ENCODE measurements at regions not wholly inside any gene's neighbourhood (a gene's known extent, or its start where the extent isn't known, plus 50 kb on each side); places are given as distances from the start of the nearest gene placed in this dataset.
"Not testable (repeated sequence)": the region's sequence is repeated elsewhere in the genome, so short reads cannot be mapped to it uniquely, and the experiment has no call there.

- peaks cover 0 to 3% of the 10 kb centered on the region in 2 donors for H3K4me1 ChIP-seq (replicated peaks in 1 of 2)
- 0 to 25% (median 11%) methylated on average over 4 to 14 of the region's 14 CpGs for WGBS, 10 experiments
- in situ Hi-C loops (cut with MboI; ENCODE audit: low pct_unique_long_range_greater_than_20kb in 2 of 9, low sequenced_read_pairs in 9 of 9, unreplicated experiment in 9 of 9), result no loop called here
- H3K4me3 ChIP-seq, result peak overlapping the region in 2 of 5 donors; percentile 32 to 41
- no peak overlapping the region for H3K27ac ChIP-seq
- ATAC-seq (replicated peaks in 6 of 8), result peak in 1 of 8 experiments; percentile 6
These were observed 194.2 kb upstream of the ZNF184 start for GRCh38 chr6:27667016-27667656.

DNA sequence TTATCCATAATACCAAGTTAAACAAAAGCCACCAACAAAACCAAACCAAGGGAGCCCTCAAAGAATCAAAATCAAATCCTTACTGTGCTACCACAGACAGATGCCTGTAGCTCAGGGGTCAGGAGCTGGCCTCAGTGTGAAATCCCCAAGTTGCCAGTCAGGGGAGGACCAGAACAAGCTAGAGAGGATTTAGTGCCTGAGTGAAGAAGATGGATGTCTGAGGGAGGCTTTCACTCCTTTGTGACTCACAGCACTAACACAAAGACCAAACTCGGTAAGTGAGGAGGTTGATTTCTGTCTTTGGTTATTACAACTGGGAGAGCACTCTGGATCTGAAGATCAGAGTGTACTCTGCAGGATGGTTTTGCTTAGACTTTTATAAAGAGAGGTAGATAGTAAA is 189.9 kb upstream of the ZNF184 start:
- in situ Hi-C loops (cut with MboI; ENCODE audit: low pct_unique_long_range_greater_than_20kb in 2 of 9, low sequenced_read_pairs in 9 of 9, unreplicated experiment in 9 of 9), result no loop called here
- H3K4me3 ChIP-seq, result no peak overlapping the region
- no peaks in the 10 kb centered on the region for H3K4me1 ChIP-seq (replicated peaks in 1 of 2)
- no peak overlapping the region for H3K27ac ChIP-seq
- WGBS, 10 experiments, result 0 to 33% (median 0%) methylated on average over 1 of the region's 1 CpG; no CpG with 5 or more reads in 3 of the 10 experiments
- ATAC-seq (replicated peaks in 6 of 8), result peak in 5 of 8 experiments; percentile 11 to 76 (median 39)

DNA sequence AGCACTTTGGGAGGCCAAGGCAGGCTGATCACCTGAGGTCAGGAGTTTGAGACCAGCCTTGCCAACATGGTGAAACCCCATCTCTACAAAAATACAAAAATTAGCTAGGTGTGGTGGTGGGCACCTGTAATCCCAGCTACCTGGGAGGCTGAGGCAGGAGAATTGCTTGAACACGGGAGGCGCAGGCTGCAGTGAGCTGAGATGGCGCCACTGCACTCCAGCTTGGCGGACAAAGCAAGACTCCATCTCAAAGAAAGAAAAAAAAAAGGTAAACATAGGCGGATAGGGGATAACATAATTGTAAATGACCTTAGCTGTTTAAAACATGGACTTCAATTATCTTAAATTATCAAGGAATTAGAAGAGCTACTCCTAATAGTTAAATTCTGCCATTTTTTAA is 189.3 kb upstream of the ZNF184 start:
- not testable (repeated sequence) for ATAC-seq (replicated peaks in 6 of 8); H3K4me3 ChIP-seq
- WGBS, 10 experiments, result 7 to 100% (median 91%) methylated on average over 2 to 5 of the region's 5 CpGs

GRCh38 chr6:27653143-27653825 is 180.4 kb upstream of the ZNF184 start:
- in situ Hi-C loops (cut with MboI; ENCODE audit: low pct_unique_long_range_greater_than_20kb in 2 of 9, low sequenced_read_pairs in 9 of 9, unreplicated experiment in 9 of 9); H3K4me3 ChIP-seq; H3K27ac ChIP-seq; ATAC-seq (replicated peaks in 6 of 8); H3K4me1 ChIP-seq (replicated peaks in 1 of 2): not testable (repeated sequence)
- WGBS, 10 experiments, result no CpG with 5 or more reads among the region's 60 CpGs

More for the DNA sequence above, 189.3 kb upstream of the ZNF184 start:
- H3K27ac ChIP-seq; H3K4me1 ChIP-seq (replicated peaks in 1 of 2); in situ Hi-C loops (cut with MboI; ENCODE audit: low pct_unique_long_range_greater_than_20kb in 2 of 9, low sequenced_read_pairs in 9 of 9, unreplicated experiment in 9 of 9): not testable (repeated sequence)

- ATAC-seq (replicated peaks in 6 of 8), result peak in 5 of 8 experiments; percentile 35 to 69 (median 58)
- in situ Hi-C loops (cut with MboI; ENCODE audit: low pct_unique_long_range_greater_than_20kb in 2 of 9, low sequenced_read_pairs in 9 of 9, unreplicated experiment in 9 of 9), result no loop called here
- peak overlapping the region; percentile 18 to 33 (median 26) for H3K4me3 ChIP-seq
- no peak overlapping the region for H3K27ac ChIP-seq
- H3K4me1 ChIP-seq (replicated peaks in 1 of 2), result no peaks in the 10 kb centered on the region
- WGBS, 10 experiments, result 0 to 33% (median 10%) methylated on average over 1 to 5 of the region's 7 CpGs; no CpG with 5 or more reads in 2 of the 10 experiments
These were observed 178.4 kb upstream of the ZNF184 start for GRCh38 chr6:27651371-27651732.

DNA sequence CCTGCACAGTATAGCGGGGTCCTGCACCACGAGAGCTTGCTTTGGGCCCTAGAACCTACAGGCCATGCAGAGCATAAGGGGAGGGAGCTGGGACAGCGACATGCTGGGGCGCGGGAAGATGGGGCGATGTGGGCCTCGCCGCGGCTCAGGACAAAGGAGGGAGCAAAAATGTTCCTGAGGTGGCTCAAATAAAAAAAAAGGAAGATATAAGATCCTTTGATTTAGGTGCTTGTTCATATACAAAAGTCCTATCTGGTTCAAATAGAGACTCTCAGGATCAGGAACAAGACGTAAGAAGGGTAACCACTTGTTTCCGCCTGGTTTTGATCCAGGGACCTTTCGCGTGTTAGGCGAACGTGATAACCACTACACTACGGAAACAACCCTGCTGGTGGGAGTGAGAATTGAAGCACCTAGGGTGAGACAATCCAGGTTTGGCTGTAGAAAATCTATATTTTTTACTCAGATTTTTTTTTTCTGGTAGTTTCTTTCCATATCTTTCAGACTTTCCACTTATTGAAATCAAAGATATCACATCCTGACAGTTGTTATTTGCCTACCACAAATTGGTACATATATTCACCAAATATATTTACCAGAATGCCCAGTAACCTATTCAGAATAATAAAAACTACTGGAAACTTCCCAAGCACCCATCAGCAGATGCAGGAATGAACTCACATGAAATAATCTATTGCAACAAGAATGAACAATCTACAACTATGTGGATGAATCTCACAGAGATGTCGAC is 177.9 kb upstream of the ZNF184 start:
- in situ Hi-C loops (cut with MboI; ENCODE audit: low pct_unique_long_range_greater_than_20kb in 2 of 9, low sequenced_read_pairs in 9 of 9, unreplicated experiment in 9 of 9), result no loop called here
- Histone ChIP-seq H3K4me1 (replicated peaks in 1 of 2) (no peaks in the 10 kb centered on the region), H3K4me3 (peak overlapping the region; percentile 18 to 33 (median 26)), H3K27ac (no peak overlapping the region)
- ATAC-seq (replicated peaks in 6 of 8), result peak; percentile 36 to 98 (median 90)
- 0 to 36% (median 12%) methylated on average over 1 to 17 of the region's 17 CpGs for WGBS, 10 experiments

DNA sequence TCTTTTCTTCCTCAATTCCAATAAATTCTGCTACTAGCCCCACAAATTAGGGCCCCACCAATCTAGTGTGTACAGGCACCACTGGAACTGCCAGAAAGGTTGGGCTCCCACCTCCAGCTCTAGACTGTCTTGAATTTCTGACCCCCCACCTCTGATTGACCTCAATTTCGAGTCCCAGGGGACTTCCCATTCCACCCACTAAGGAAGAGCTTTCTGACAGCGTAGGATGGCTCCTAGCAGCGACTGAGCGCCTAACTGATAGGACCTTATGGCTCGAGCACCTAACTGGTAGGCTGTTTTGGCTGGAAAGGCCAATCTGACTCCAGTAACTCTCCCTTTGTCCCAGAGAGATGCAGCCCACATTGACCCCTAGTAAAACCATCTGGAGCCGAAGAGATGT is 171.6 kb upstream of the ZNF184 start:
- Histone ChIP-seq H3K4me3 (no peak overlapping the region), H3K4me1 (replicated peaks in 1 of 2) (no peaks in the 10 kb centered on the region), H3K27ac (no peak overlapping the region)
- no peak for ATAC-seq (replicated peaks in 6 of 8)
- 0 to 80% (median 47%) methylated on average over 1 to 6 of the region's 6 CpGs; no CpG with 5 or more reads in 2 of the 10 experiments for WGBS, 10 experiments
- in situ Hi-C loops (cut with MboI; ENCODE audit: low pct_unique_long_range_greater_than_20kb in 2 of 9, low sequenced_read_pairs in 9 of 9, unreplicated experiment in 9 of 9), result no loop called here

GRCh38 chr6:27642744-27643456 is 170.0 kb upstream of the ZNF184 start:
- in situ Hi-C loops (cut with MboI; ENCODE audit: low pct_unique_long_range_greater_than_20kb in 2 of 9, low sequenced_read_pairs in 9 of 9, unreplicated experiment in 9 of 9), result no loop called here
- H3K27ac ChIP-seq, result no peak overlapping the region
- 14 to 100% (median 74%) methylated on average over 1 to 11 of the region's 12 CpGs for WGBS, 10 experiments
- ATAC-seq (replicated peaks in 6 of 8), result no peak
- H3K4me3 ChIP-seq, result no peak overlapping the region
- no peaks in the 10 kb centered on the region for H3K4me1 ChIP-seq (replicated peaks in 1 of 2)

DNA sequence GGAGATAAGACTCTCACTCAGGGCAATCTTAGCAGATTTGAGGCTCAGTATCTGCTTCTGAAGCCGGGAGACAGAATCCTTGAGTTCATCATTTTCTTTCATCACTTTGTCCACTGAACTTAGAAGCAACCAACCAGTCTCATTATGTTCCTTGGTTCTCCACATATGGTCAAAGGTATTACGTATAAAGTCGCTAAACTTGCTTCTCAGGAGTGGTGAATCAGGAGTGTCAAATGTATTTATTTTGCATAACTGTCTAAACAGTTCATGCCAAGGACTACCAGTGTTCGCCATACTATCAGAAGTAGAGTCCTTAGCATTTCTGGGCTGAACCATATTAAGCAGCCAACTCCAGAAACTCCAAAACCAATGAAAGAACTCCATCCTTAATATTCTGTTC is 163.0 kb upstream of the ZNF184 start:
- H3K4me3 ChIP-seq; in situ Hi-C loops (cut with MboI; ENCODE audit: low pct_unique_long_range_greater_than_20kb in 2 of 9, low sequenced_read_pairs in 9 of 9, unreplicated experiment in 9 of 9); H3K4me1 ChIP-seq (replicated peaks in 1 of 2); H3K27ac ChIP-seq; ATAC-seq (replicated peaks in 6 of 8): not testable (repeated sequence)
- WGBS, 10 experiments, result 15 to 92% (median 67%) methylated on average over 1 to 4 of the region's 4 CpGs; no CpG with 5 or more reads in 1 of the 10 experiments

- H3K4me1 ChIP-seq (replicated peaks in 1 of 2); in situ Hi-C loops (cut with MboI; ENCODE audit: low pct_unique_long_range_greater_than_20kb in 2 of 9, low sequenced_read_pairs in 9 of 9, unreplicated experiment in 9 of 9); H3K4me3 ChIP-seq; H3K27ac ChIP-seq: not testable (repeated sequence)
- 0 to 100% (median 72%) methylated on average over 2 to 4 of the region's 4 CpGs for WGBS, 10 experiments
- ATAC-seq (replicated peaks in 6 of 8), result peak in 1 of 8 experiments; percentile 10
These were observed 160.3 kb upstream of the ZNF184 start for GRCh38 chr6:27633221-27633688.

- Histone ChIP-seq H3K27ac (no peak overlapping the region), H3K4me1 (replicated peaks in 1 of 2) (no peaks in the 10 kb centered on the region), H3K4me3 (peak overlapping the region; percentile 53 to 85 (median 73))
- in situ Hi-C loops (cut with MboI; ENCODE audit: low pct_unique_long_range_greater_than_20kb in 2 of 9, low sequenced_read_pairs in 9 of 9, unreplicated experiment in 9 of 9), result no loop called here
- WGBS, 10 experiments, result 20 to 100% (median 100%) methylated on average over 1 of the region's 1 CpG; no CpG with 5 or more reads in 5 of the 10 experiments
- ATAC-seq (replicated peaks in 6 of 8), result peak in 7 of 8 experiments; percentile 37 to 55 (median 50)
These were observed 158.7 kb upstream of the ZNF184 start for GRCh38 chr6:27631609-27631916.

DNA sequence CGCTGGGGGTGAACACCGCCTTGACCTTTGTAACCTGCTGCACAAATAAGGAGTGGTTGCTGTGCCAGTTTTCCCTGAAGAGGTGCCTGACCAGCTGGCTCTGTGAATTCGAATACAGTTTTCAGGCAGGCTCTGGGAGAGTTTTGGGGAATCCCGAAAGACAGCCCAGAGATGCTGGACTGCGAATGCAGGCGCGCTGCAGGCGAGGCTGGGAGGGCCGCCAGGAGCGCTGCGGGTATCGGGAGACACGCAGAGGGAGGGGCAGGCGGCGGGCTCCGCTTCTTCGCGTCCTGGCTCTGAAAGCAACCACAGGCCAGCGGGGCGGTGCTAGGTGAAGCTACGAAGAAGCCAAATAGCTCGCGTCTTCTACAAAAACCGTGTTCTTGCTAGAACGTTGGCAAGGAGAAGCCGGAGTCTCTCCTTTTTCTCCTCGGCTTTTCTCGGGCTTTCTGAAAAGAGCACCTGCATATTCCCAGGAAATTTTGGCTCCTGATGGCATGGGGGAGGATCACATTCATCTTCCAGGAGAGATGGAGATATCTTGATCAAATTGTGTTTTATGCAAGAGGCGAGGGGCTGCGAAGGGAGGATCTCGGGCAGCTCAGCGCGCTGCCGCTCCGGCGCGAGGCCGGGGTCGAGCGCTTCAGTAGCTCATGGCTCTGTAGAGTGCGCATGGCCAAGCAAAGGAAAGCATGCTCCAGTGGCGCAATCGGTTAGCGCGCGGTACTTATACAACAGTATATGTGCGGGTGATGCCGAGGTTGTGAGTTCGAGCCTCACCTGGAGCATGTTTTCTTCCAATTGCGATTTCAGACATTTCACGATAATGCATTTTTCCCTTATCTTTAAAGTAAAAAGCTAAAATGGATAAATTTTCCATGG is 158.1 kb upstream of the ZNF184 start:
- H3K4me3 ChIP-seq, result peak overlapping the region; percentile 53 to 85 (median 73)
- WGBS, 10 experiments, result 0 to 20% (median 2%) methylated on average over 1 to 32 of the region's 51 CpGs
- in situ Hi-C loops (cut with MboI; ENCODE audit: low pct_unique_long_range_greater_than_20kb in 2 of 9, low sequenced_read_pairs in 9 of 9, unreplicated experiment in 9 of 9), result no loop called here
- H3K4me1 ChIP-seq (replicated peaks in 1 of 2), result no peaks in the 10 kb centered on the region
- peak; percentile 55 to 98 (median 95) for ATAC-seq (replicated peaks in 6 of 8)
- H3K27ac ChIP-seq, result peak overlapping the region in 1 of 2 donors; percentile 46

All from motor neuron (in vitro differentiated cells).